Mammary epithelial cell (primary cell): ENCODE measurements at regions not wholly inside any gene's neighbourhood (a gene's known extent, or its start where the extent isn't known, plus 50 kb on each side); places are given as distances from the start of the nearest gene placed in this dataset.

Source experiments
- EZH2 ChIP-seq: IDR thresholded peaks from 2 replicates; pipeline ENCODE4 v1.6.1; 2012; ENCODE audit warnings: low read length, inconsistent platforms, borderline replicate concordance
- TF ChIP-seq, protein P1 (sequence below), 2 donors: IDR thresholded peaks in 1 of 2; conservative IDR thresholded peaks in 1 of 2; 2 replicates each; pipeline ENCODE4 v1.5.1; 2011 to 2012; ENCODE audit warnings: inconsistent platforms in 2 of 2, low read length in 2 of 2, mild to moderate bottlenecking in 2 of 2, control low read depth in 1 of 2, low read depth in 1 of 2; ENCODE audit not compliant: insufficient read depth in 1 of 2; ENCODE audit errors: extremely low read depth in 1 of 2

- TF ChIP-seq, protein P1, sequence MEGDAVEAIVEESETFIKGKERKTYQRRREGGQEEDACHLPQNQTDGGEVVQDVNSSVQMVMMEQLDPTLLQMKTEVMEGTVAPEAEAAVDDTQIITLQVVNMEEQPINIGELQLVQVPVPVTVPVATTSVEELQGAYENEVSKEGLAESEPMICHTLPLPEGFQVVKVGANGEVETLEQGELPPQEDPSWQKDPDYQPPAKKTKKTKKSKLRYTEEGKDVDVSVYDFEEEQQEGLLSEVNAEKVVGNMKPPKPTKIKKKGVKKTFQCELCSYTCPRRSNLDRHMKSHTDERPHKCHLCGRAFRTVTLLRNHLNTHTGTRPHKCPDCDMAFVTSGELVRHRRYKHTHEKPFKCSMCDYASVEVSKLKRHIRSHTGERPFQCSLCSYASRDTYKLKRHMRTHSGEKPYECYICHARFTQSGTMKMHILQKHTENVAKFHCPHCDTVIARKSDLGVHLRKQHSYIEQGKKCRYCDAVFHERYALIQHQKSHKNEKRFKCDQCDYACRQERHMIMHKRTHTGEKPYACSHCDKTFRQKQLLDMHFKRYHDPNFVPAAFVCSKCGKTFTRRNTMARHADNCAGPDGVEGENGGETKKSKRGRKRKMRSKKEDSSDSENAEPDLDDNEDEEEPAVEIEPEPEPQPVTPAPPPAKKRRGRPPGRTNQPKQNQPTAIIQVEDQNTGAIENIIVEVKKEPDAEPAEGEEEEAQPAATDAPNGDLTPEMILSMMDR (conservative IDR thresholded peaks at IDR 0.05 in 1 of 2, IDR thresholded peaks at IDR 0.05 in 1 of 2; ENCODE audit: extremely low read depth in 1 of 2, insufficient read depth in 1 of 2, low read depth in 1 of 2, low read length in 2 of 2): no peak
- no peak for TF ChIP-seq EZH2
Observed at GRCh38 chr17:77807746-77808441, 150.6 kb upstream of the TNRC6C start.
